ENCODE measurements at regions not wholly inside any gene's neighbourhood (a gene's known extent, or its start where the extent isn't known, plus 50 kb on each side); places are given as distances from the start of the nearest gene placed in this dataset.

- no TSS peak for BruUV-seq (replicated peaks)
- Histone ChIP-seq H4K20me1 (ENCODE audit: insufficient read depth, low read length) (peaks cover 5% of the 10 kb centered on the region; the same call in 1 of the 2 replicates), H3K4me2 (ENCODE audit: low read length) (no peak overlapping the region), H3K9me2 (ENCODE audit: insufficient read depth, low read length) (no peaks in the 10 kb centered on the region), H3K36me3 (ENCODE audit: insufficient read depth, low read length) (peaks cover 17% of the 10 kb centered on the region; the same call in 1 of the 2 replicates), H3K79me2 (ENCODE audit: insufficient read depth, low read depth, low read length) (no peaks in the 10 kb centered on the region), H2AFZ (ENCODE audit: low read length) (no peak overlapping the region), H3K4me3 (ENCODE audit: low read depth, low read length, poor library complexity, severe bottlenecking) (no peak overlapping the region), H3K27ac (ENCODE audit: low read depth, low read length, poor library complexity, severe bottlenecking) (no peak overlapping the region), H3K9me3 (ENCODE audit: low read length) (no peaks in the 10 kb centered on the region), H3K4me1 (ENCODE audit: insufficient read depth, low read length, poor library complexity, severe bottlenecking) (no peaks in the 10 kb centered on the region)
- DNase-seq (ENCODE audit: low spot score), result peak; percentile 81
- TF ChIP-seq CTCF (conservative IDR thresholded peaks at IDR 0.05; ENCODE audit: low read length) (peak; percentile 95), EZH2phosphoT487 (IDR thresholded peaks at IDR 0.05; ENCODE audit: borderline replicate concordance, low read depth, low read length) (no peak)
- CTCF ChIA-PET (ENCODE audit: unreplicated experiment), result interaction anchor here (1.4 kb wide), 1 partner anchor 91 kb away, joined by 3 read pairs; no protein-coding TSS in a partner anchor
- intact Hi-C loops (cut with micrococcal nuclease; ENCODE audit: unreplicated experiment), result loop anchor here (1.0 kb wide), 2 partner anchors 91 to 356 kb away; no protein-coding TSS in a partner anchor
- POLR2A ChIA-PET, result interaction anchor here (0.7 kb wide), 1 partner anchor 17 kb away, joined by 3 read pairs; no protein-coding TSS in a partner anchor
These were observed 65.9 kb upstream of the ZNF92 start for GRCh38 chr7:65307651-65308299.

DNA sequence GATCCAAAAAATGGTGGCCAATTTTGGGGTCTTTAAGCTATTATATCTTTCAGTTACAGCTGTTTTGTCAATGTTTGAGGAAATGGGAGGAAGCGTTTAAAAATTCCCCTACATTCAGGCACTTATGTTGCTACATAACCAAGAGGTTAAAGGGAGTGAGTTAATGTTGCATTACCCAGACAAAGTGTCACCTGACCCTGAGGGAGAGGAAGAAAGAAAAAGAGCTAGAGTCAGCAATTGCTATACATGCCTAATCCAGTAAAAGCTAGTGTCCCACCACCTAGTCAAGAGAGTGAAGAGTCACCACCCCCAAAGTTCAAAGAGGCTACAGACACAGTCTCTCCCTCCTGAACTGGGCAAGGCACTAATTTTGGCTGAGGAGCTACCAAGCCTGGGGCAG is 69.5 kb upstream of the ZNF92 start:
- H3K36me3 ChIP-seq (ENCODE audit: insufficient read depth, low read length), result peaks cover 12% of the 10 kb centered on the region; the same call in 1 of the 2 replicates
- no peaks in the 10 kb centered on the region for H3K9me2 ChIP-seq (ENCODE audit: insufficient read depth, low read length)
- H4K20me1 ChIP-seq (ENCODE audit: insufficient read depth, low read length), result peaks cover 5% of the 10 kb centered on the region; the same call in 1 of the 2 replicates
- no peaks in the 10 kb centered on the region for H3K9me3 ChIP-seq (ENCODE audit: low read length)
- TF ChIP-seq EZH2phosphoT487 (IDR thresholded peaks at IDR 0.05; ENCODE audit: borderline replicate concordance, low read depth, low read length) (no peak), CTCF (conservative IDR thresholded peaks at IDR 0.05; ENCODE audit: low read length) (no peak)
- BruUV-seq (replicated peaks), result TSS peak; percentile 12
- no peaks in the 10 kb centered on the region for H3K79me2 ChIP-seq (ENCODE audit: insufficient read depth, low read depth, low read length)
- intact Hi-C loops (cut with micrococcal nuclease; ENCODE audit: unreplicated experiment), result no loop called here
- no peak for DNase-seq (ENCODE audit: low spot score)
- no peak overlapping the region for H3K4me3 ChIP-seq (ENCODE audit: low read depth, low read length, poor library complexity, severe bottlenecking)
- H3K4me2 ChIP-seq (ENCODE audit: low read length), result no peak overlapping the region
- H2AFZ ChIP-seq (ENCODE audit: low read length), result no peak overlapping the region
- POLR2A ChIA-PET, result interaction anchor here (1.0 kb wide), 1 partner anchor 57 kb away, joined by 3 read pairs; no protein-coding TSS in a partner anchor
- no peaks in the 10 kb centered on the region for H3K4me1 ChIP-seq (ENCODE audit: insufficient read depth, low read length, poor library complexity, severe bottlenecking)
- H3K27ac ChIP-seq (ENCODE audit: low read depth, low read length, poor library complexity, severe bottlenecking), result no peak overlapping the region
- CTCF ChIA-PET (ENCODE audit: unreplicated experiment), result no interaction called here

DNA sequence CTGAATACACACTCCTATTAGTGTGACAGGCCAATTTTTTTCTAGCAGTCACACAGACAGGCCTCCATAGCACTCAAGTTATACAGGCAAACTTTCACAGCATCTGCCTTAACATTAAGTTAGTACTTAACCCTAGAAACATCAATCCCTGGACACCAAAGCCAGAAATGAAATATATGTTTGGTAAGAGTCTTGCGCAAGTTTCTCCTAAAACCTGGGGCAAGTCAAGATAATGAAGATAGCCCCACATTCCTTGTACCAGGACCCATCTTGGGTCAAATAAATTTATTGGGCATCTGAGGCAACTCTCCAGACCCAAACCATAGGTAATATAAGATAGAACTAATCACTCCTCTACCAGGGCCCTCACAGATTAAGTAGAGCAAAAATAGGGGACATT is 70.8 kb upstream of the ZNF92 start:
- Histone ChIP-seq H2AFZ (ENCODE audit: low read length) (no peak overlapping the region), H3K4me2 (ENCODE audit: low read length) (no peak overlapping the region), H3K79me2 (ENCODE audit: insufficient read depth, low read depth, low read length) (no peaks in the 10 kb centered on the region), H3K27ac (ENCODE audit: low read depth, low read length, poor library complexity, severe bottlenecking) (no peak overlapping the region), H3K36me3 (ENCODE audit: insufficient read depth, low read length) (0 out of 2 replicates have a peak, but pooled peaks cover 1% of the 10 kb centered on the region), H3K9me3 (ENCODE audit: low read length) (no peaks in the 10 kb centered on the region), H3K9me2 (ENCODE audit: insufficient read depth, low read length) (no peaks in the 10 kb centered on the region), H3K4me1 (ENCODE audit: insufficient read depth, low read length, poor library complexity, severe bottlenecking) (no peaks in the 10 kb centered on the region), H3K4me3 (ENCODE audit: low read depth, low read length, poor library complexity, severe bottlenecking) (no peak overlapping the region), H4K20me1 (ENCODE audit: insufficient read depth, low read length) (peaks cover under 1% of the 10 kb centered on the region; the same call in 1 of the 2 replicates)
- intact Hi-C loops (cut with micrococcal nuclease; ENCODE audit: unreplicated experiment), result no loop called here
- CTCF ChIA-PET (ENCODE audit: unreplicated experiment), result no interaction called here
- no peak for DNase-seq (ENCODE audit: low spot score)
- POLR2A ChIA-PET, result no interaction called here
- TF ChIP-seq CTCF (conservative IDR thresholded peaks at IDR 0.05; ENCODE audit: low read length), result no peak
- TF ChIP-seq EZH2phosphoT487 (IDR thresholded peaks at IDR 0.05; ENCODE audit: borderline replicate concordance, low read depth, low read length), result no peak
- no TSS peak for BruUV-seq (replicated peaks)
